ENCODE measurements at regions not wholly inside any gene's neighbourhood (a gene's known extent, or its start where the extent isn't known, plus 50 kb on each side); places are given as distances from the start of the nearest gene placed in this dataset.

- TF ChIP-seq BHLHE40 (IDR thresholded peaks at IDR 0.05; ENCODE audit: borderline replicate concordance) (no peak), TARDBP (IDR thresholded peaks at IDR 0.05) (no peak), FOXA1 (IDR thresholded peaks at IDR 0.05) (no peak), ZNF384 (IDR thresholded peaks at IDR 0.05) (no peak), HDGF (IDR thresholded peaks at IDR 0.05; ENCODE audit: borderline replicate concordance) (no peak), ARNT (IDR thresholded peaks at IDR 0.05) (no peak), FOXM1 (IDR thresholded peaks at IDR 0.05; ENCODE audit: borderline replicate concordance) (no peak), SP1 (IDR thresholded peaks at IDR 0.05) (no peak), SUZ12 (IDR thresholded peaks at IDR 0.05) (no peak), L3MBTL2 (conservative IDR thresholded peaks at IDR 0.05) (no peak), CTBP1 (IDR thresholded peaks at IDR 0.05; ENCODE audit: borderline replicate concordance) (no peak)
Observed at GRCh38 chr14:27077710-27078109, 479.9 kb upstream of the NOVA1 start.

Data from HEK293T (cell line).